NCI-H146 (cell line): ENCODE measurements at regions not wholly inside any gene's neighbourhood (a gene's known extent, or its start where the extent isn't known, plus 50 kb on each side); places are given as distances from the start of the nearest gene placed in this dataset.

Source experiments
- DNase-seq: peaks from one replicate; lab custom pipeline; 2025; lab: John Stamatoyannopoulos, UW

DNA sequence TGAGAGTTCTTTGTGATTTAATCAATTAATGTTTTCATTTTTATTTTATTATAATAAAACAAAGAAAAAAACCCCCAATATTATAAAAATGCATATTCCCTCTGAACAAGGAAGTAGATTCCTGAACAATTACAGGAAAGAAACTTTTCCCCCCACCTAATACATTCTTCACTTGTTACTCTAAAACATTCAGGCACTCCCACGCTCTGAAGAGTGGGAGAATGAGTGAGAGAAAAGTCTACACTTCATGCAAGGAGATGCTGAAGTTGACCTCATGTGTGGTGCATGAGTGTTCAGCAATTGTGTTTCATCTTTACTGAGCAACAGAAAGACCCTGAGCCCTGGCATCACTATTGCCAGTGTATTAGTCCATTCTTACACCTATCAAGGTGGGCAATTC, 244.2 kb upstream of the IGFBP3 start:
- DNase-seq = no peak

DNA sequence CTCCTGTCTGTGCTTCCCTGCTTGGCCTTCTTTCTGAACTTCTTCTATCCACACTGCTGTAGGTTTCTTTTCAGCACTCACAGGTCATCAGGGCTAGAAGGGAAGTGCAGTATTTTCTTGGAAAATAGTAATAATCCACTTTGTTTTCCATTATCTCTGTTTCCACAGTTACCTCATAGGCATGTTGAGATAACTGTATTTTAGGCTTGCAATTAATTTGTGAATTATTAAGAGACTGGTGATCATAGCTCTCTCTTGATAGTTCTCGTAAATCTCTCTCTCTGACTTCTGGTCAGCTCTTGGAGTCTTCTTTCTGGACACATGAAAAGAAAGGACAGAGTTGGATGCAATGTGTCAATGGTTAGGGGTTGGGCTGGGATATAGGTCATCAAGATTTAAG, 243.6 kb upstream of the IGFBP3 start:
- DNase-seq = no peak

DNA sequence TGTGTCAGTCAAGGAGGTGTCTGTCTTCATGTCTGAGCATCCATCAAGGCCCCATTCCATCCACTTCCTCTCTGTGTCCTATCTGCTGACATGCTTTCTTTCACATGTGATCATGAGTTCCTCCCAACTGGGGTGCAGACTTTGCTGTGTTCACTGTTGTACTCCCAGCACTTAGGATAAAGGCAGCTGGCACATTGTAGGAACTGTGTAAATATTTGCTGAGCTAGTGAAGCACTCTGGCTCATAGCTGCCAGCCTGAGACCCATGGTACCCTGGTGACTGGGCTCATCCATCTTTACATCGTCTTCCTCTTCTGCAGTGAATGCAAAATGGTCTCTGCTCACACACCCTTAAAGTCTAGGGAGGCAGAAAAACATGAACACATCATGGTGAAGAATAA, 242.2 kb upstream of the IGFBP3 start:
- no peak for DNase-seq

DNA sequence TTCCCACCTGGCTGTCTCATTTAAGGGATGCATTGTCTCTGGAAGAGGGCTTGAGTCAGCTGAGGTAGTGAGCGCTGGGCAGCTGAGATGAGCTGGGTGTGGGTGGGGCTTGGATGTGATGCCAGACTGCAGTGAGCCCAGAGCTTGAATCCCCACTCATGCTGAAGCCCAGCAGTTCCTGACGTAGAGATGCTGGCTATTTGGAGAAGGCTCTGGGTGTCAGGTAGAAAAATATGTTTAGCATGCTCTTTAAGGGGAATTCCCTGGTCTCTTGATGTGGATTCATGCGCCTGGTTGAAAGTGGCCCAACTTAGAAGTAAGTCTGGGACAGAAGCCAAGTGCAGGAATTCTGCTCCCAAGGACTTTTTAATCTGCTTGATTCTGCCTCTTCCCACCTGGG, 241.5 kb upstream of the IGFBP3 start:
- no peak for DNase-seq

DNA sequence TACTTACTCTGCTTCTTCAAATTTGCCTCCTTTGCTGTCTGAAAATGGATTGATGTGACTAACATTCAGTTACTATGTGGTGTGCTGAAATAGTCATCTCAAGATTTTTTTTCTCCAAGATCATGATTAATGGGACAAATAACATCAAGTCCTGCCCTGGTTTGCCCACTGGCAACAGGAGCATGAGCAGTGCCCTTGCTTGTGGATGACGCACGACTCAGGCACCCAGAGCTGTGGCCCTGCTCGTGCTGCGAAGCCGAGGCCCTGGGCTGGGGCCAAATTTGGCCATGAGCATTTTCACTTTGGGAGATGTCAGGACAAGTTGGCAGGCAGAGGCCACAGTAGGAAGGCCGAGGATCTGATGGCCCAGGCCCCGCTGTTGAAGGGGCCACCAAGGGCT, 239.8 kb upstream of the IGFBP3 start:
- no peak for DNase-seq

DNA sequence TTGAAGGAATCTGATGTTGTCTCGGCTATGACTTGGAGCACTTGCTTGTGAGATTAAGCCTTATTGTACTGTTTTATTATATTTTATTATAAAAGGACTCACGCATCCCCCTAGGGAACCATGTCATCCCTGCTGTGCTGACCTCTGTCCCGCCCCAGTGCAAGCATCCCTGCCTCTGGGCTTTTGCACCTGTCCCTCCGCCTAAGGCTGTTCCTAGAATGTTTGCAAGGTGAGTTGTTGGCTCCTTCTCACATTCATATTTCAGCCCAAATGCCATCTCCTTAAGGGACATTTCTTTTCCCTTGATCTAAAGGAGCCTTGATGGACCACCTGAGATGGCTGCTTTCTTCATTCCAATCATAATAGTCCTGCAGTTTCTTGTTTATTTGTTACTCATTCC, 236.9 kb upstream of the IGFBP3 start:
- DNase-seq = no peak

DNA sequence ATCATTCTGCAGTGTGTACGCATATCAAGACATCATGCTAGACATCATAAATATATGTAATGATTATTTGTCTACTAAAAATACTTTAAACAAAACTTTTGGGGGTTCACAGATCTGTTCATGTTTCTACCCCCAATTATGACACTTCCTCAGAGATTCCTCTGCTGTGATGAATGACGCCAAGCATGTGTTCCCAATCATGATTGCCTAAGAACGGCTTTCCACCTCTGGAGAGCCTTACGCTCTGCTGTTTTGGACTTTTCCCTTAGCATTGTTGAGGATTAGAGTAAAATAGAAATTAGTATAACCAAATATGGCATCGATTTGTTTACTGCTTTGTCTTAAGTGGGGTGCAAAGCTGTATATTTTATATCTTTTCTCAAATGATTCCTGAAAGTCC, 236.3 kb upstream of the IGFBP3 start:
- no peak for DNase-seq

DNA sequence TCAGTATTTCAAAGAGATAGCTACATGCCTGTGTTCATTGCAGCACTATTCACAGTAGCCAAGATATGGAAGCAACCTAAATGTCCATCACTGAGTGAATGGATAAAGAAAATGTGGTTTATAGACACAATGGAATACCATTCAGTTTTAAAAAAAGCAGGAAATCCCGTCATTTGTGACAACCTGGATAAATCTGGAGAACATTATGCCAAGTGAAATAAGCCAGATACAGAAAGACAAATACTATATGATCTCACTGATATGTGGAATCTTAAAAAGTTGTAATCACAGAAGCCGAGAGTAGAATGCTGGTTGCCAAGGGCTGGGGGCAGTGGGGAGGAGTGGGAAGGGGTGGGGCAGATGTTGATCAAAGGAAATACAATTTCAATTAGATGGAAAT, 235.8 kb upstream of the IGFBP3 start:
- no peak for DNase-seq

DNA sequence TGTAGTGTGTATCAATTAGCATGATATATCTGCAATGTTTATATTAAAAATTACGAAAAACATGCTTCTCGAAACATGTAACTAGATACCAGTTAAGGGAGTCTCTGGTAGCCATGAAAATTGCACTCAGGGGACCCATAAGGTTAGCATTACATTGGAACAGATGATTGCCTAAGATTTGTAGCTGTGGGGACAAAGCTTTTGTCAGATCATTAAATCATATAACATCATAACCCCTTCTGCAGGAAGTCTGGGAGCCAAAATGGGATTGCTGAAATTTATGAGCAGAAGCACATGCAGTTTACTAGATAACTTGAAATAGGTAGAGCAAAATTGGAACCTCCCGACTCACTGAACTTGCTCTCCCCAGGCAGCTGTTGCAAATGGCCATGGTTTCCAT, 235.0 kb upstream of the IGFBP3 start:
- no peak for DNase-seq

DNA sequence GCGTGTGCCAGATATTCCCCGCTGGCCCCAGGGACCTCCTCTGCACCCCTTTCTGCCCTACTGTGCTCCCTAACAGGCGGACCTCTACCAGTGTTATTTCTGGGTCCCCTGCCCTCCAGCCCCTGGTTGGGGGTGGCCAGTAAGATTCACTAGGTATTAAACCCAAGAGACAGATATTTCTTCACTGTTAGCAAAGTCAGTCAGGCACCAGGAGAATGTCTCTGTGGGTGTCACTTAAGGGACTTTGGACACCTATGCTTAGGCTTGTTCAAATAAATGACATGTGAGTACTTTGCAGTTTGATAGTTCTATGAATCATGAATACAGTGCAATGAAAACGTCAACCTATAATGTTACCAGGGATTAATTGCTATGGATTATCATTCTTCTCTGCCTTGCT, 234.3 kb upstream of the IGFBP3 start:
- no peak for DNase-seq

DNA sequence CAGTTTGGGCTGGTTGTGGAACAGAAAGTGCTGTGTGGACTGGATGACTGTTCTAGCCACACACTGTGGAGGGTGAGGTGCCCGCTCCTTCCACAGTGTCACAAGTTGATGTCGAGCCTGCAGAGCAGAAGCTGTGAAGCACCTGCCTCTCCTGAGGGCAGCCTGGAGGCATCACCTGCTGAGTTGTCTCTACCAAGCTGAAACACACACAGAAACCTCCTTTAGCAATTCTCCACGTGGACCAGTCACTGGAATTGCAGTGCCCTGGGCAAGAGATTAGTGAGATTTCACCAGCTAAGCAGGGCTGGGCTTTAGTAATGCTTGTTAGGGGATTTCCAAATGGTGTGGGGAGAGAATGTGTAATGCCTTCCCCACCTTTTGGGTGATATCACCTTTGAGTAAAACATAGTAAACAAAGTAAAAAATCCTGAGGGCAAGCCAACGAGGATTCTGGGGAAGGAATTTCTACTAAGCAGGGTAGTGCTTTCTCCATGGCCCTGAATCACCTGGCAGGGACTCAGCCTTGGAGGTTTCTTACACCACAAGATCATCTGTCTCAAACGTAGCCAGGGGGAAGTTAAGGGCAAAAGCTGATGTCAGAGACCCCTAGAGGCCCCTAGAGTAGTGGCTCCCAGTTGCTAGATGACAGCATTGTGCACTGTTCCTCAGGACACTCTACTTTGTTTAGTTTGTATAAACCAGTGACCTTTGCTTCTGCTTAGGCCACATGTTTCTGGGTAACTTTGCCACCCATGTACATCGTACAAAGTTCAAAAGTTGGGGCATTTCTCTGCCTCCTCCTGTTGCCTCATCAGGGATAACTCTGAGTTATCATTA, 233.1 kb upstream of the IGFBP3 start:
- DNase-seq = no peak

DNA sequence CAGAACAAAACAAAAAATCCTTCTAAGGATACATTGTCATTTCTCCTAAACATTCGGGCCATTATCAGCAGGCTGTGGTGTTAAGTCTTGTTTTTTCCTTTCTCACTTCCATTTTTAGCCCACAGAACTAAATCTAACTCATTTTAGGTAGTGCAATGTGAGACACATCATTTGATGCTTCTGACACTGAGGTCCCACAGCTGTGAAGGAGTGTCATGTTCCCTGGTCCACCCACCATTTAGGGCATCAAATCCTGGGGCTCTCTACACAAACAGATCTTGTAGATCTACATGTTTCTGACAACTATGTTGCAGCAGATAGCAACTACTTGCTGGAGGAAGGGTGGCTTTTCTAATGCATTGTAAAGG, 232.5 kb upstream of the IGFBP3 start:
- no peak for DNase-seq

DNA sequence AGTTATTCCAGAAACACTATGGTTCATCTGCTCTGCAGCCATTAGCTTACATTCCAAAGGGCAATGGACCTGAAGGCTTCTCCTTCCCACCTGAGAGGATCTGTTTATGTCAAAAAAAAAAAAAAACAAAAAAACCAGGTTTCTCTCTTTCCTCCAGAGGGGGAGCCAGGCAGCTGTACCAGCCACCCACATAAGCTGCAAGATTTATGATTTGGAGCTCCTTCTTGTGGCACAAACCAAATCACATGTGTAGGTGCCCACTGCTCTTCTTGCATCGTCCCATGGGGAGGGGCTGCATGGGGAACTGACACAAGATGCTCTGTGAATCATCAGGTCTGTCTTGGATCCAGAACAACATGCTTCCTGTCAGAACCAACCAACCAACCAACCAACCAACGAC, 231.6 kb upstream of the IGFBP3 start:
- no peak for DNase-seq

DNA sequence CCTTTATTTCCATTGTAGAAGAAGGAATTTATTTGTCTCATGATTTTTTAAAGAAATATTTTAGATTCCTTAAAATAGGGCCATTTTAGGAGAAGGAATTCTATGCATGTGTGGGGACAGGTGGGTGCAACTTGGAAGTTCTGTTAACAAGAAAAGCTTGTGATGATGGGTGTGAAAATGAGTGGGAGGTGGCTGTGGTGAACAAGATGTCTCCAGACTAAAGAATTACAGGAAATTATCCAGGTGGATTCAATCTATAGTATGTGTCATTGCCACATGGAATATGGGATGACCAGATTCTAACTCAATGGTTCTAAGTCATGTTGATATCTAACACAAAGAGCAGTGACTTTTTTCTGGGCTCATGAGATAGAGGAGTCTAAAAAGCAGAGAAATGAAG, 229.6 kb upstream of the IGFBP3 start:
- DNase-seq = no peak

DNA sequence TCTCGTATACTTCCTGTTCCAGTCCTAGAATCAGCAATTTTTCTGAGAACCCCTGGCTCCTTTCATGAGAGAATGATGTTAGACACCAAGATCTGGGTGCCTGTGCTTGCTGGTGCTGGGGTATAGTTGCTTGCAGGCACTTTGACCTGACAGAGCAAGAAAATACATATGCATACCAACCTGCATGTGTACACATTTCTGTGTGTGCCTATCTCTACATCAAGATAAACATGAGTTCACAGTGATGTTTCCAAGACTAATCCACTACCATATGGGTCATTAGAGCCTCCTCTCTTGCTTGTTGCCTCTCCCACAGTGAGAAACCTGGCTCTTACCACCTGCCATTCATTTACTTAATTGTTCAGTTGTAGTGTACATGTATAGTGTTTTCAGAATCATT, 229.1 kb upstream of the IGFBP3 start:
- DNase-seq = no peak

DNA sequence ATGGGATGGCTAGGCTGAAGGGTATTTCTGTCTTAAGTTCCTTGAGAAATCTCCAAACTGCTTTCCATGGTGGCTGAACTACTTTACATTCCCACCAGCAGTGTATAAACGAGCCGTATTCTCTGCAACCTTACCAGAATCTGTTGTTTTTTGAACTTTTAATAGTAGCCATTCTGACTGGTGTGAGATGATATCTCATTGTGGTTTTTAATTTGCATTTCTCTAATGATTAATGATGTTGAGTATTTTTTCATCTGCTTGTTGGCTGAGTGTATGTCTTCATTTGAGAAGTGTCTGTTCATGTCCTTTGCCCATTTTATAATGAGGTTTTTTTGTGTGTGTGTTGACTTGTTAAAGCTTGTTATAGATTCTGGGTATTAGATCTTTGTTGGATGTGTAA, 226.8 kb upstream of the IGFBP3 start:
- no peak for DNase-seq

DNA sequence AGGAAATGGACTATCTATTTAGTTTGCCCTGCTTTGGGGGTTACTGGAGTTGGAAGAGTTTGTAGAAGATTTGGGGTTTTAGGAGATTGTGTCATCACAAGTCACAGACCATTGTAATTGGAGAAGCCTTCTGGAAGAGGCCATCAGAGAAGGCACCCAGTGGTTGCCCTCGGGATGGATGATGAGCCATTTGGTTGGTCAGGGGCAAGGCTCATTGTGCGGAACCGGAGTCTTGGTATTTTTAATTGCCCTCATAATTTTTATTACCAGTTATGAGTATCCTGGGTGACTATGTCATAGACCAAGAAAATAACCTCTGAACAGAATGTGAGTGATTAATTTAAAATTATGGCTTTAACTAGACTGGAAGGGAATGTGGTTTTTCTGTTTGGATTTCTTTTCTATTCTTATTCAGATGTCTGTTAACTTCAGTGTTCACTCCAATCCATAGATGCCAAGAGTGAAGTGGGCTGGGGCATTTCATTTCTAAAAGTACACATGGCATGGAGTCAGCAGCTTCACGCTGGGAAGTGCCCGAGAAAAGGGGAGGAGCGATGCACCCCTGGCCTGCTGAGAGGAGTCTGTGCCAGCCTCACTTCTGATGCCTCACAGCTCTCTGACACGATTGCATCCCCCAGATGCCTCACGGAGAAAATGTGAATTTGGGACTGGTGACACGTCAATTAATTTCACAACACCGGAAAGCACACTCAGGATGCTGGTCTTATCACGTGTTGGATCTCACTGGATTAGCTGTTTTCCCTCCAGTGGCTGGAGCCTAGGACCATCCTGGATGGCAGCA, 225.6 kb upstream of the IGFBP3 start:
- no peak for DNase-seq

DNA sequence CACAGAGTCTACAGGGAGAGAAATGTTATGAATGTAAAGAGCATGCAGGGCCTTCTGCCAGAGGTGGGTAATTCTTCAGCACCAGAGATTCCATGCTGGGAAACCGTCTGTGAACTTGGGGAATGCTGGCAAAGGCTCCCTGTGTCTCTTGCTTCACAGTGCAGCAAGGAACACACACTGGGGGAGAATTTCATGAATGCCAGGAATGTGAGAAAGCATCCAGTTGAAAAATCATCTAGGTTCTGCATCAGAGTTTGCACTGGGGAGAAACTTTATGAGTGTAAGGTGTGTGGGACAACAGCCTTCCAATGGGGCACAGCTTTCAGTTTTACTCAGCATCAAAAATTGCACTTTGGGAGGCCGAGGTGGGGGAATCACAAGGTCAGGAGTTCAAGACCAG, 224.3 kb upstream of the IGFBP3 start:
- no peak for DNase-seq

DNA sequence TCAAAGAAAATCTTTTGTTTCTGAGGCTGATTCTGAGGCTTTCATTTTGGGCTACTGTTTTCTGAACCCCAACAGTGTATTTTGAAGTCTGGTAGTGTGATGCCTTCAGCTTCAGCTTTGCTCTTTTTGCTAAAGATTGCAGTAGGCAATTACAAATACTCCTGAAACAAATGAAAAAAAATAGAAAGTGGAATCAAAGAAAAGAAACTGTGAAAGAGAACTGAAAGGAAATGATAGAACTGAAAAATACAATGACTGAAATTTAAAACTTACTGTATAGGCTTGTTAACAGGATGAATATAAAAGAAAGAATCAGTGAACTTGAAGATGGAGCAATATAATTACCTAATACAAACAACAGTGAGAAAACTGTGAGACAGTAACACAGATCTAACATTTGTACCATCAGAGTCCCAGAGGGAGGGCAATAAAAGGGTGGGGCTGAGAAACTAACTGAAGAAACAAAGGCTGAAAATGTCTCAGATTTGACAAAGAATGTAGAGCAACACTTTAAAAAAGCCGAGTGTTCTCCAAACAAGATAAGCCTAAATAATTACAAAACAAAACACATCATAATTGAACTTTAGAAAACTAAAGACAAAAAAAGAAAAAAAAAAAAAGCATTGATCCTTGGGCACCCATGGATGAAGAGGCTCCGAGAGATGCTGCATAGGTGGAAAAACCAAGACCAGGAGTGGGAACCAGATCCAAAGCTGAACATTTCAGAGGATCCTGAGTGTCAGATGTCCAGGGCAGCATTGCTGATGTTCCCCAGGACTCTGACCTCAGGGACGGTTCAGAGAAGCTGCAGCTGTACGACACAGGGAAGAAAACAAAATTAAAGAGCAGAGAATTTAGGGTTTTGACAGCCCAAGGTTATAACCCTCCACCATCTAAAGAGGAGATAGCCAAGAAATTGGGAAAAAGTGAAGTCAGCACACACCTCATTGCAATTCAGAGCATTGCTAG, 223.2 kb upstream of the IGFBP3 start:
- no peak for DNase-seq

DNA sequence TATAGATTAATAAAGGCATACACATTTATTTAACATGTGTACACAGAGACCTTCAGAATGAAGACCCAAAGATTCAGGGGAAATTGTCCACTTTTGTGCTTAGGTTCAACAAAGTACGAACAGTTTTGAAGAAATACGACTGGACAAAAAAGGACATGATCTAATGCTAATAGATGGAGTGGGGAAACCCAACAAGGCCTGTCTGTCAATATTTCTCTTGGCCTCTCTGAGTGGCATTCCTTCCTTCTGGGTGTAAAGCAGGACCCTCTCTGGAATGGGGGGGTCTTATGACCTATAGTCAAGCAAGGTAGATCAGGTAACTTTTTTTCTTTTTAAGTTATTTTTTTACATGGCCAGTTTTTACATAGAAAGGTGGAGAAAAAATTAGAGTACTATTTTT, 222.3 kb upstream of the IGFBP3 start:
- DNase-seq = no peak

DNA sequence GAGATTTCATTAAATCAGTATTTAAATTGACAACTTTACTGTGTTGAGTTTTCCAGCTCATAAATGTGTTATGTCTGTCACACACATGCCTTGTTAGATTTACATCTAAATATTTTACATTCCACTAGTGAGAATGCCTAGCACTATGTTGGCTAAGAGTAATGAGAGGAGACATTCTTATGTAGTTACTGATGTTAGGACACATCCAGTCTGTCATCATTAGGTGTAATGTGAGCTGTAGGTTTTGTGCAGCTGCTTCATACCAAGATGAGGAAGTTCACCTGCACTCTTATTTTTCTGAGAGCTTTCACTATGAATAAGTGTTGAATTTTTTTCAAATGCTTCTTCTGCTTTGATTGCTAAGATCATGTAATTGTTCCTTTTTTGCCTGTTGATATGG, 218.0 kb upstream of the IGFBP3 start:
- no peak for DNase-seq

DNA sequence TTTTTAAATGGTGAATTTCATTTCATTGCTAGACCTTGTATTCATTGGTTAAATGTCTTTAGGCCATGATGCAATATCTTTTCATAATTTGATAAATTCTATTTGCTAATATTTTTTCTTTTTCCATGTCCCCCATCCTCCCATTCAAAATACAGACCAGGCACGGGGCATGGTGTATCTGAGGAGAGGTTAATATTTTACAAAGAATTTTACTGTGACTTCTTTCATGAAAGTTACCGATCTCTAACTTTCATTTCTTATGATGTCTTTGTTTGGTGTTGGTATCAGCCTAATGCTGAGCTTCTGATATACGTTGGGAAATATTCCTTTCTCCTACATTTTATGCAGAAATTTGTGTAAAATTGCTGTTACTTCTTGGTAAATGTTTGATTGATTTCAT, 216.7 kb upstream of the IGFBP3 start:
- DNase-seq = no peak

DNA sequence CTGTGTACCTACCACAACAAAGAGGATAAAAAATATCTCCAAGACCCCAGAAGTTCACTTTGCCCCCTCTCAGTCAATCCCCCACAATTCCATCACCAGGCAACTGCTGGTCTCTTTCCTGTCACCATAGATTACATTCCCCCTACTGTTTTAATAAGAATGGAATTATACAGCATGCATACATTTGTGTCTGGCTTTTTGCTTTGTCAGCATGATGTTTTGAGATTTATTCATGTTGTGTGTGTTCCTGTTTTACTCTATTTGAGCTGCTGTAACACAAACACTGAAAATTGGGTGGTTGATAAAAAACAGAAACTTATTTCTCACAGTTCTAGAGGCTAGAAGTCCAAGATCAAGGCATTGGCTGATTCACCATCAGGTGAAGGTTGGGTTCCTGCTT, 214.5 kb upstream of the IGFBP3 start:
- DNase-seq = no peak
